C4-2B (cell line): ENCODE measurements at regions not wholly inside any gene's neighbourhood (a gene's known extent, or its start where the extent isn't known, plus 50 kb on each side); places are given as distances from the start of the nearest gene placed in this dataset.

ENCODE experiments used
- CTCF ChIP-seq: fragments of 450-650 bp; conservative IDR thresholded peaks from 2 replicates; pipeline ENCODE4 v1.5.1; 2017; ENCODE audit warnings: mild to moderate bottlenecking
- ZFX ChIP-seq: fragments of 450-650 bp; IDR thresholded peaks from 2 replicates; pipeline ENCODE4 v1.6.1; 2017

- TF ChIP-seq CTCF = no peak
- no peak for TF ChIP-seq ZFX
Measured at GRCh38 chr15:91751611-91752010, 101.9 kb upstream of the SLCO3A1 start.
